BLaER1 (cell line): ENCODE measurements at regions not wholly inside any gene's neighbourhood (a gene's known extent, or its start where the extent isn't known, plus 50 kb on each side); places are given as distances from the start of the nearest gene placed in this dataset.

Experiments
- H3K27ac ChIP-seq: shearing (Covaris generic); formaldehyde crosslinking; 2 replicates; pipeline ENCODE4 v1.8.1; 2022
- H3K27me3 ChIP-seq: shearing (Covaris generic); formaldehyde crosslinking; 2 replicates; pipeline ENCODE4 v1.8.1; 2022
- H3K36me3 ChIP-seq: shearing (Covaris generic); formaldehyde crosslinking; 2 replicates; pipeline ENCODE4 v1.8.1; 2022
- H3K4me1 ChIP-seq: shearing (Covaris generic); formaldehyde crosslinking; 2 replicates; pipeline ENCODE4 v1.8.1; 2022
- H3K4me2 ChIP-seq: shearing (Covaris generic); formaldehyde crosslinking; 2 replicates; pipeline ENCODE4 v1.8.1; 2022
- H3K4me3 ChIP-seq: shearing (Covaris generic); formaldehyde crosslinking; 2 replicates; pipeline ENCODE4 v1.8.1; 2022
- H3K9ac ChIP-seq: shearing (Covaris generic); formaldehyde crosslinking; 2 replicates; pipeline ENCODE4 v1.8.1; 2022
- H3K9me3 ChIP-seq: shearing (Covaris generic); formaldehyde crosslinking; 2 replicates; pipeline ENCODE4 v1.8.1; 2022
- H4K20me1 ChIP-seq: shearing (Covaris generic); formaldehyde crosslinking; 2 replicates; pipeline ENCODE4 v1.8.1; 2022
- Cebpa-rat ChIP-seq: shearing (Covaris generic); IDR thresholded peaks from 2 replicates; pipeline ENCODE4 v1.8.1; 2022

DNA sequence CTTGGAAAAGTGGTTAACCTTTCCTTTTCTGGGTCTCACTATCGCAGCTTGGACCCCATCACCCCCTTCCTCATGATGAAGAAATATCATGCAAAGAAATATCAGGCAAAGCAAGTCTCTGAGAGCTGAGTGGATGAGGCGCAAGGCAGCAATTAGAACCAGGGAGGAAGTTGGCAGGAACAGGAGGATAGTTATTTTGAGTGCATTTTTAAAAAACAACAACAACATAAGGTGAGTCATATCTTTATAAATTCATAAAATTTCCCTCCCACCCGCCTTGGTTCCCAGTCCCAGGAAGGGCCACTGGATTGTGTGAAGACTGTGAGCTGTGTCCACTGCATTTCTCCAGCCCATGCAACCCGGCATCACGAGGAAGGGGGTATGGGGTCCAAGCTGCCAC, 316.9 kb upstream of the TLE3 start:
- no peak overlapping the region for H3K27ac ChIP-seq
- H3K4me1 ChIP-seq = no peaks in the 10 kb centered on the region
- no peak overlapping the region for H3K9ac ChIP-seq
- H3K36me3 ChIP-seq = no peaks in the 10 kb centered on the region
- no peak overlapping the region for H3K4me2 ChIP-seq
- no peaks in the 10 kb centered on the region for H3K9me3 ChIP-seq
- H4K20me1 ChIP-seq = no peaks in the 10 kb centered on the region
- no peak overlapping the region for H3K4me3 ChIP-seq
- H3K27me3 ChIP-seq = no peaks in the 10 kb centered on the region
- no peak for TF ChIP-seq Cebpa-rat

DNA sequence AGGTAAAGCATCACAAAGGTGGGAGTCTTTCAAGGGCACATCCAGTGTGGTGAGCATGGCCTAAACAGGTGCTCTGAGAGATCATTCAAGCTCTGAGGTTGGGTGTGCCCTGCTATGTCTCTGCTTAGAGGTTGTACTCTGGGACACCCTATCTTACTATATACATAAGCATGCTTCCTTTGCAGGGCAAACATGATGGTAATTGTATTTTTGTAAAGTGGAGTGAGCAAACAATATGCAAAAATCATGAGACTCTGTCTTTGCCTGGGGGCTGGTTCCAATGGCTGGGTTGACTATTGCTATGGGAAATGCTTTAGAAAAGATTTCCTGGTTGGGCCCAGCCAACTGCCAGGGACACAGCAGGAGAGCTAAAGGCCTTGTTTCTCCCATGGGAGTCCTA, 315.1 kb upstream of the TLE3 start:
- Histone ChIP-seq H3K27ac (no peak overlapping the region), H4K20me1 (no peaks in the 10 kb centered on the region), H3K9me3 (no peaks in the 10 kb centered on the region), H3K36me3 (no peaks in the 10 kb centered on the region), H3K4me3 (no peak overlapping the region), H3K4me2 (no peak overlapping the region), H3K4me1 (no peaks in the 10 kb centered on the region), H3K27me3 (peaks cover 4% of the 10 kb centered on the region; the same call in 1 of the 2 replicates), H3K9ac (no peak overlapping the region)
- no peak for TF ChIP-seq Cebpa-rat

DNA sequence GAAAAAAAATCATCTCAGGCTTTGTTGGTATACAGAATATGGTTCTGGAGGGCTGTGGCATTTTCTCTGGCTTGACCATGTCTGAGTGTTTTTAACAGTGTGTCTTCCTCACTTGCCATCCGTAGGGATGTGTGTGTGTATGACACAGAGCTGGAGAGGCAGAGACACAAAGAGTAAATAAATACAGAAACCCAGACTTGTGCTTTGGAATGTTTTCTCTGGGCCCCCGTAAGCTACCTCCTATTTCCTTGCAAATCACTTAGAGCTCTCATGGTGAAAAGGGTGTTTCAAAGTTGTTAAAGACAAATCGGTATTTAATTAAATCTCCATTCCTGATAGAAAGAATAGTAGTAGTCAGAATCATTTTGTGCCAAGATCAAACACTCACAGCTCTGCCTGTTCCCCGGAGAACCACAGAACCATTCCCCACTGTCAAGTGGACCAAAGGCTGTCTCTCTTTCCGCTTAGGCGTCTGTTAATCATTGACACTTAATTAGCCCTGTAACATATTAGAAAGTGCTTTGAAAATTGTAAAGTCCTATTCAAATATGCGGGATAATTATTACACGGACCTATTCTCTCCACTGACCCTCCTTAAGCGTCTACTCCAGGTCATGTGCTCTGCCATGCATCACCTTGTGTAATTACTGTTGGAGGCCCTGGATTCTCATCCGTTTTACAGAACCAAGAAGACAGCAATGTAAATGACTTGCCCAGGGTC, 313.6 kb upstream of the TLE3 start:
- Histone ChIP-seq H3K4me1 (no peaks in the 10 kb centered on the region), H3K9ac (no peak overlapping the region), H3K27me3 (peaks cover 4% of the 10 kb centered on the region; the same call in 1 of the 2 replicates), H4K20me1 (no peaks in the 10 kb centered on the region), H3K27ac (no peak overlapping the region), H3K9me3 (no peaks in the 10 kb centered on the region), H3K4me3 (no peak overlapping the region), H3K4me2 (no peak overlapping the region), H3K36me3 (no peaks in the 10 kb centered on the region)
- no peak for TF ChIP-seq Cebpa-rat

DNA sequence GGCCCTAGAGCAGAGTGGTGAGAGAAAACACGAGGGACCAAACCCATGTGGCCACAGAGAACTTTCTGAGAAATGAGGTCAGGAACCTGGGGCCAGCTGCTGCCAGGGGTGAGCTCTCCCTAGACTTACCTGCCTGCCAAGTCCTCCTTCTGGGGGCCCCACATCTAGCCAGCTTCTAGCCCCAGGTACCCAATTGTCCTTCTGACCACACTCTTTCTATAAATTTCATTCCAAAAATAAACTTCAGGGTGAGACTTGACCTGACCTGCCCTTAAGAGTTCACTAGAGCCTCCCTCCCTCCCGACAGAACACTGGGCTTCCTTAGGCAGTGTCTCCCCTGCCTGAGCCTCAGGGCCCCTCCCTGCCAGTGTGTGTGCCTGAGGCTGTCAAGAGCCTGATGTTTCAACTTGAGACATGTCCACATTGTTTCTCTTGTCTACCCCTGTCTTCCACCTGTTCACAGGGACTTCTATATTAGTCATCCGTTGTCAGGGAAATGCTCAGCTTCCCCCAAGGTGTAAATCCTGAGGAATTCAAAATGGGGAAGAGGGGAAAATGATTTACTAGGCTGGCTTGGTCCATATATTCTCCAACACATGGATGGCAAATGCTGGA, 312.8 kb upstream of the TLE3 start:
- Histone ChIP-seq H3K27me3 (peaks cover 4% of the 10 kb centered on the region; the same call in 1 of the 2 replicates), H3K4me3 (no peak overlapping the region), H3K4me1 (no peaks in the 10 kb centered on the region), H3K9ac (no peak overlapping the region), H4K20me1 (no peaks in the 10 kb centered on the region), H3K9me3 (no peaks in the 10 kb centered on the region), H3K36me3 (no peaks in the 10 kb centered on the region), H3K4me2 (no peak overlapping the region), H3K27ac (no peak overlapping the region)
- TF ChIP-seq Cebpa-rat = no peak

GRCh38 chr15:70409388-70409787, 311.7 kb upstream of the TLE3 start:
- Histone ChIP-seq H3K4me2 (no peak overlapping the region), H3K27ac (no peak overlapping the region), H3K4me3 (no peak overlapping the region), H3K4me1 (no peaks in the 10 kb centered on the region), H3K36me3 (no peaks in the 10 kb centered on the region), H3K9ac (no peak overlapping the region), H4K20me1 (no peaks in the 10 kb centered on the region), H3K27me3 (peaks cover 4% of the 10 kb centered on the region; the same call in 1 of the 2 replicates), H3K9me3 (no peaks in the 10 kb centered on the region)
- TF ChIP-seq Cebpa-rat = no peak

- TF ChIP-seq Cebpa-rat = no peak
Observed at GRCh38 chr15:70407955-70408354, 310.2 kb upstream of the TLE3 start.

GRCh38 chr15:70407336-70407670, 309.6 kb upstream of the TLE3 start:
- Histone ChIP-seq H3K9ac (no peak overlapping the region), H3K27me3 (peaks cover 4% of the 10 kb centered on the region; the same call in 1 of the 2 replicates), H4K20me1 (no peaks in the 10 kb centered on the region), H3K27ac (no peak overlapping the region), H3K4me3 (no peak overlapping the region), H3K4me1 (no peaks in the 10 kb centered on the region), H3K36me3 (no peaks in the 10 kb centered on the region), H3K9me3 (no peaks in the 10 kb centered on the region), H3K4me2 (no peak overlapping the region)
- TF ChIP-seq Cebpa-rat = no peak

More at GRCh38 chr15:70407955-70408354, 310.2 kb upstream of the TLE3 start:
- H3K9me3 ChIP-seq = no peaks in the 10 kb centered on the region
- no peaks in the 10 kb centered on the region for H3K36me3 ChIP-seq
- H3K4me3 ChIP-seq = no peak overlapping the region
- no peaks in the 10 kb centered on the region for H3K4me1 ChIP-seq
- no peaks in the 10 kb centered on the region for H4K20me1 ChIP-seq
- H3K4me2 ChIP-seq = no peak overlapping the region
- H3K9ac ChIP-seq = no peak overlapping the region
- peaks cover 4% of the 10 kb centered on the region; the same call in 1 of the 2 replicates for H3K27me3 ChIP-seq
- no peak overlapping the region for H3K27ac ChIP-seq

DNA sequence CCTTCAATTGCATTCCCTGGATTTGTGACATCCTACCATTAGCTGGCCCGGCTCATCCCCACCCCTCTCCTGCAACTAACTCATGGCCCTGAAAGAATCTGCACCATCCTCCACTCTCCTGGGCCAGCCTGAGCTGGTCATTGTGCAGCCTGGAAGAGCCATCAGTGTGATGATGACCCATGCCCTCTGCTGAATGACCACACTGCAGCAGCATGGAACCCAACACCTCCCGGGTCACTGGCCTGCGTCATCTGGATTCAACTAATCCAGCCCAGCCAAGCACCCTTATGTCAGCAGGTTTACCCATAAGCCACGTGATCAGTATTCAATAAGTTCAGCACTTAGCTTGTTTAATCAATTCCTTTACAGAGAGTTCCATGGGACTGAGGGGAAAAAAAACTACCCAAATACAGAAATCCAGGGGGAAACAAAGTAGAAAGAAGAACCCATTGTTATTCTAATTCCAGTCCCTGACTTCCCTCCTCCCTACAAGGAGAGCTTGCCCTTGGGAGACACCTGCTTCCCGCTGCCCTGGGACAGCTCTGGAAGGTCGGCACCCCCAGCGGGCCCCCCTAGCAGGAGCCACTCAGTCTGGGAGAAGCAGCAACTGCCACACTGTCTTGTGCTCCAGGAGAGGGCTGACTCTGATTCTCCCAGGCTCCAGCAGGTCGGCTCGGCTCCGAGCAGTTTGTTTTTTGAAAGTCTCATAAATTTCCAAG, 309.1 kb upstream of the TLE3 start:
- no peak overlapping the region for H3K9ac ChIP-seq
- no peak for TF ChIP-seq Cebpa-rat
- H3K4me1 ChIP-seq = no peaks in the 10 kb centered on the region
- no peak overlapping the region for H3K27ac ChIP-seq
- no peak overlapping the region for H3K4me3 ChIP-seq
- H3K27me3 ChIP-seq = peaks cover 4% of the 10 kb centered on the region; the same call in 1 of the 2 replicates
- no peaks in the 10 kb centered on the region for H3K9me3 ChIP-seq
- H3K36me3 ChIP-seq = no peaks in the 10 kb centered on the region
- no peak overlapping the region for H3K4me2 ChIP-seq
- H4K20me1 ChIP-seq = no peaks in the 10 kb centered on the region

GRCh38 chr15:70401709-70402108, 304.0 kb upstream of the TLE3 start:
- Histone ChIP-seq H3K9me3 (no peaks in the 10 kb centered on the region), H3K36me3 (no peaks in the 10 kb centered on the region), H3K4me1 (no peaks in the 10 kb centered on the region), H3K4me2 (no peak overlapping the region), H3K4me3 (no peak overlapping the region), H4K20me1 (no peaks in the 10 kb centered on the region), H3K27ac (no peak overlapping the region), H3K9ac (no peak overlapping the region), H3K27me3 (no peaks in the 10 kb centered on the region)
- TF ChIP-seq Cebpa-rat = no peak
